ENCODE measurements at regions not wholly inside any gene's neighbourhood (a gene's known extent, or its start where the extent isn't known, plus 50 kb on each side); places are given as distances from the start of the nearest gene placed in this dataset.

DNA sequence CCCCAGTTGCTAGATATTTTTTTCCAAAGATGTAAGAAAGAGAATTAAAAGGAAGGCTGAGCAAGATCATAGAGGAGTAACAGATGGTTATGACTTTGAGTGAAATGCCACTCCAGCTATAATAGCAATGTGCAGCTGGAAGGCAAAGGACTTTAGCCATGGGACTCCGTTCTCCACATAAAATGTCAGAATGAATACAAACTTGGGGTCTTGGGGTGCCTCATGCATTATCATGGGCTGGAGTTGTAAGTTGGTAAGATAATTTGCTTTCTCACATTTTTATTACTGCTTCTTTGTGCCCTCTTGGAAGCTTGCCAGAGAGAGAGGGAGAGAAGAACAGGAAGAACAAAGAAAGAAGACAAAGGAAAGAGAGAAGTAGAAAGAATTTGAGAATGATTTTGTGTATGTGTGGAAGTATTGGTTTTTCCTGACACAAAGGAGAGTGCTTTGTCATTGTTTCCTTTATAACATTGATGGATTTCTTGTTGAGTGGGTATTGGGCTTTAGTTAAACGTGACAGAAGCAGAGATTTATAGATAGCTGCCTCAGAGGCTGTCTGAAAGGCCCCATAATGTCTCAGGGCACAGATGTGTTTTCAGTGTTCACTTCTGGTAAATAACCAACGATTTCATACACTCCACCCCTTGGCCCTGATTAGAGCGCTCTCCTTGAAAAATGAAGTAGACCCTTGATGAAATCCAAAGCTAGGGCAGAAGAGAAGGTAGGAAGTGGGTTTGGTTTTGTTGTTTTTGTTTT lies 715.3 kb downstream of the NR2F2 start:
- Histone ChIP-seq H3K9me3 (ENCODE audit: control insufficient read depth in 4 of 4, insufficient read depth in 3 of 4, low read length in 3 of 4) (no peaks in the 10 kb centered on the region), H3K4me3 (no peak overlapping the region), H3K4me1 (ENCODE audit: control insufficient read depth in 5 of 5, insufficient read depth in 5 of 5, low read length in 5 of 5) (no peaks in the 10 kb centered on the region), H3K27me3 (ENCODE audit: control insufficient read depth in 3 of 3, insufficient read depth in 3 of 3, low read length in 2 of 3) (no peaks in the 10 kb centered on the region), H3K27ac (ENCODE audit: low read depth in 1 of 2, low read length in 1 of 2) (no peak overlapping the region), H3K9ac (ENCODE audit: insufficient read depth in 1 of 2, low read length in 2 of 2) (no peak overlapping the region), H3K36me3 (ENCODE audit: control insufficient read depth in 4 of 4, insufficient read depth in 4 of 4, low read length in 4 of 4) (no peaks in the 10 kb centered on the region)
- ATAC-seq (ENCODE audit: insufficient read depth, low FRiP score) (no peak), DNase-seq (no peak)
- TF ChIP-seq, protein P1, sequence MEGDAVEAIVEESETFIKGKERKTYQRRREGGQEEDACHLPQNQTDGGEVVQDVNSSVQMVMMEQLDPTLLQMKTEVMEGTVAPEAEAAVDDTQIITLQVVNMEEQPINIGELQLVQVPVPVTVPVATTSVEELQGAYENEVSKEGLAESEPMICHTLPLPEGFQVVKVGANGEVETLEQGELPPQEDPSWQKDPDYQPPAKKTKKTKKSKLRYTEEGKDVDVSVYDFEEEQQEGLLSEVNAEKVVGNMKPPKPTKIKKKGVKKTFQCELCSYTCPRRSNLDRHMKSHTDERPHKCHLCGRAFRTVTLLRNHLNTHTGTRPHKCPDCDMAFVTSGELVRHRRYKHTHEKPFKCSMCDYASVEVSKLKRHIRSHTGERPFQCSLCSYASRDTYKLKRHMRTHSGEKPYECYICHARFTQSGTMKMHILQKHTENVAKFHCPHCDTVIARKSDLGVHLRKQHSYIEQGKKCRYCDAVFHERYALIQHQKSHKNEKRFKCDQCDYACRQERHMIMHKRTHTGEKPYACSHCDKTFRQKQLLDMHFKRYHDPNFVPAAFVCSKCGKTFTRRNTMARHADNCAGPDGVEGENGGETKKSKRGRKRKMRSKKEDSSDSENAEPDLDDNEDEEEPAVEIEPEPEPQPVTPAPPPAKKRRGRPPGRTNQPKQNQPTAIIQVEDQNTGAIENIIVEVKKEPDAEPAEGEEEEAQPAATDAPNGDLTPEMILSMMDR (IDR thresholded peaks at IDR 0.05; ENCODE audit: control extremely low read depth, extremely low read depth), result no peak
- WGBS, 2 donors, result 55 to 57% methylated on average over 4 of the region's 4 CpGs

GRCh38 chr15:97052513-97052912 lies 722.0 kb downstream of the NR2F2 start:
- no peak for DNase-seq
- no peaks in the 10 kb centered on the region for H3K27me3 ChIP-seq (ENCODE audit: control insufficient read depth in 3 of 3, insufficient read depth in 3 of 3, low read length in 2 of 3)
- no peak for ATAC-seq (ENCODE audit: insufficient read depth, low FRiP score)
- 79 to 82% methylated on average over 3 of the region's 3 CpGs for WGBS, 2 donors
- H3K9ac ChIP-seq (ENCODE audit: insufficient read depth in 1 of 2, low read length in 2 of 2), result no peak overlapping the region
- H3K36me3 ChIP-seq (ENCODE audit: control insufficient read depth in 4 of 4, insufficient read depth in 4 of 4, low read length in 4 of 4), result no peaks in the 10 kb centered on the region
- peaks cover 0 to 6% (median 0%) of the 10 kb centered on the region in 4 donors for H3K9me3 ChIP-seq (ENCODE audit: control insufficient read depth in 4 of 4, insufficient read depth in 3 of 4, low read length in 3 of 4)
- no peak overlapping the region for H3K27ac ChIP-seq (ENCODE audit: low read depth in 1 of 2, low read length in 1 of 2)
- no peaks in the 10 kb centered on the region for H3K4me1 ChIP-seq (ENCODE audit: control insufficient read depth in 5 of 5, insufficient read depth in 5 of 5, low read length in 5 of 5)
- no peak overlapping the region for H3K4me3 ChIP-seq
- TF ChIP-seq, protein P1 (IDR thresholded peaks at IDR 0.05; ENCODE audit: control extremely low read depth, extremely low read depth), result no peak

DNA sequence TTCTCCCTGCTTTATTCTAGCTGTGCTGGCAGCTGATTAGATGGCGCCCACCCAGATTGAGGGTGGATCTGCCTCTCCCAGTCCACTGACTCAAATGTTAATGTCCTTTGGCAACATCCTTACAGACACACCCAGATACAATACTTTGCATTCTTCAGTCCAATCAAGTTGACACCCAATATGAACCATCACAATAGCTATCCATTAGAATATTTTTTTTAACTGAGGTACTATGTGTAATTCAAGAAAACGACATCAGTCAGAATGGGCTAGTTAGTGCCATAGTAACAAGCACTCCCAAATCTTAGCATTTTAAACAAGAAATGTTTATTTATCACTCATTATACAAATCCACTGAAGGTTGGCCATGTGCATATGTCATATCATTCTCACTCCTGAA lies 723.1 kb downstream of the NR2F2 start:
- H3K9ac ChIP-seq (ENCODE audit: insufficient read depth in 1 of 2, low read length in 2 of 2), result no peak overlapping the region
- no peak overlapping the region for H3K27ac ChIP-seq (ENCODE audit: low read depth in 1 of 2, low read length in 1 of 2)
- TF ChIP-seq, protein P1 (IDR thresholded peaks at IDR 0.05; ENCODE audit: control extremely low read depth, extremely low read depth), result no peak
- DNase-seq, result no peak
- ATAC-seq (ENCODE audit: insufficient read depth, low FRiP score), result no peak
- no peaks in the 10 kb centered on the region for H3K27me3 ChIP-seq (ENCODE audit: control insufficient read depth in 3 of 3, insufficient read depth in 3 of 3, low read length in 2 of 3)
- no peaks in the 10 kb centered on the region for H3K4me1 ChIP-seq (ENCODE audit: control insufficient read depth in 5 of 5, insufficient read depth in 5 of 5, low read length in 5 of 5)
- no peak overlapping the region for H3K4me3 ChIP-seq
- peaks cover 0 to 6% (median 0%) of the 10 kb centered on the region in 4 donors for H3K9me3 ChIP-seq (ENCODE audit: control insufficient read depth in 4 of 4, insufficient read depth in 3 of 4, low read length in 3 of 4)
- WGBS, 2 donors, result 38 to 40% methylated on average over 2 of the region's 2 CpGs
- H3K36me3 ChIP-seq (ENCODE audit: control insufficient read depth in 4 of 4, insufficient read depth in 4 of 4, low read length in 4 of 4), result no peaks in the 10 kb centered on the region

DNA sequence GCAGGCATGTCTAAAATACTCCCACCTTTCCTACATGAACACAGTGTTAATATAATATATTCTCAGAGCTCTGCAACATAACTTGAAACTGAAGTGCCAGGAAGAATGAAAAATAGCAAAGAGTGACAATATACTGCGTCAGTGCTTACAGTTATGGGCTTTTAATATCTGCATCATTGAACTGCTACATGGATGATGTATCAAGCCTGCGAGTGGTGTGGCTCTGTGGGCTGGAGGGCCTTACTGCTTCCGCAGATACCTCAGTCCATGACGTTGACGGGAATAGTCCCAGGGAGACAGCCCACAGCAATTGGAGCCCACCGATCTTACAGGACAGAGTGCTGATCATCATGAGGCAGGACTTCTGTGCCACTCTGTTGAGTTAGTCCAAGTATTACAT lies 727.0 kb downstream of the NR2F2 start:
- ATAC-seq (ENCODE audit: insufficient read depth, low FRiP score) (no peak), DNase-seq (no peak)
- H3K27me3 ChIP-seq (ENCODE audit: control insufficient read depth in 3 of 3, insufficient read depth in 3 of 3, low read length in 2 of 3), result no peaks in the 10 kb centered on the region
- WGBS, 2 donors, result 91% methylated on average over 6 of the region's 6 CpGs
- no peak overlapping the region for H3K4me3 ChIP-seq
- no peak overlapping the region for H3K27ac ChIP-seq (ENCODE audit: low read depth in 1 of 2, low read length in 1 of 2)
- no peaks in the 10 kb centered on the region for H3K36me3 ChIP-seq (ENCODE audit: control insufficient read depth in 4 of 4, insufficient read depth in 4 of 4, low read length in 4 of 4)
- TF ChIP-seq, protein P1 (IDR thresholded peaks at IDR 0.05; ENCODE audit: control extremely low read depth, extremely low read depth), result no peak
- no peaks in the 10 kb centered on the region for H3K4me1 ChIP-seq (ENCODE audit: control insufficient read depth in 5 of 5, insufficient read depth in 5 of 5, low read length in 5 of 5)
- no peaks in the 10 kb centered on the region for H3K9me3 ChIP-seq (ENCODE audit: control insufficient read depth in 4 of 4, insufficient read depth in 3 of 4, low read length in 3 of 4)
- H3K9ac ChIP-seq (ENCODE audit: insufficient read depth in 1 of 2, low read length in 2 of 2), result no peak overlapping the region

Data from lung (tissue), 11 donors.